Body of pancreas (tissue), 4 donors: ENCODE measurements at regions not wholly inside any gene's neighbourhood (a gene's known extent, or its start where the extent isn't known, plus 50 kb on each side); places are given as distances from the start of the nearest gene placed in this dataset.

Experiments used
- ATAC-seq: fragments of 150-250 bp; one replicate; pipeline ENCODE4 v1.9.1; 2016
- DNase-seq, 4 donors: peaks; one replicate each; pipeline ENCODE4 v3.0.0-alpha.2; 2019
- H3K27ac ChIP-seq, 4 donors: fragments of 200-600 bp; sonication (generic); 1 replicate in 3 of 4; 2 replicates in 1 of 4; pipeline versions ENCODE4 v1.5.1 to v1.6.1; 2016 to 2019; ENCODE audit warnings: mild to moderate bottlenecking in 1 of 4, mixed read lengths in 1 of 4, moderate library complexity in 1 of 4
- H3K27me3 ChIP-seq, 2 donors: fragments of 200-600 bp; sonication (generic); one replicate each; pipeline ENCODE4 v1.6.0; 2016; ENCODE audit warnings: mild to moderate bottlenecking in 1 of 2
- H3K36me3 ChIP-seq, 2 donors: fragments of 200-600 bp; sonication (generic); replicated peaks in 1 of 2; 2 replicates each; pipeline ENCODE4 v1.5.1; 2016; ENCODE audit warnings: low read depth in 2 of 2; ENCODE audit not compliant: insufficient read depth in 1 of 2
- H3K4me1 ChIP-seq: fragments of 200-600 bp; sonication (generic); one replicate; pipeline ENCODE4 v1.6.0; 2016
- H3K4me3 ChIP-seq, 2 donors: fragments of 200-600 bp; sonication (generic); 1 replicate in 1 of 2; 2 replicates in 1 of 2; pipeline ENCODE4 v1.5.1; 2016 to 2019
- H3K9me3 ChIP-seq, 3 donors: fragments of 200-600 bp; sonication (generic); 1 replicate in 2 of 3; 2 replicates in 1 of 3; pipeline ENCODE4 v1.5.1; 2016
- POLR2A ChIP-seq, 3 donors: fragments of 450-650 bp; IDR thresholded peaks; one replicate each; pipeline ENCODE4 v1.6.1; 2016; ENCODE audit warnings: antibody characterized with exemption in 3 of 3, mild to moderate bottlenecking in 2 of 3
- WGBS, 2 donors: methylation state at CpG; one replicate each; pipeline ENCODE4 v1.1.5; 2017; 5-methylcytosine and 5-hydroxymethylcytosine counted together
- intact Hi-C: fragments of 100-400 bp; cut with DNase I; formaldehyde crosslinking; loops from one replicate; pipeline ENCODE4 v1.15.1; 2023
- TF ChIP-seq, protein P1 (sequence below), 7 experiments: fragments of 450-650 bp in 4 of 7; fragments of 200-600 bp in 3 of 7; sonication (generic) in 3 of 7; IDR thresholded peaks; one replicate each; pipeline ENCODE4 v1.5.1; 2016 to 2019; ENCODE audit warnings: antibody characterized with exemption in 7 of 7

DNA sequence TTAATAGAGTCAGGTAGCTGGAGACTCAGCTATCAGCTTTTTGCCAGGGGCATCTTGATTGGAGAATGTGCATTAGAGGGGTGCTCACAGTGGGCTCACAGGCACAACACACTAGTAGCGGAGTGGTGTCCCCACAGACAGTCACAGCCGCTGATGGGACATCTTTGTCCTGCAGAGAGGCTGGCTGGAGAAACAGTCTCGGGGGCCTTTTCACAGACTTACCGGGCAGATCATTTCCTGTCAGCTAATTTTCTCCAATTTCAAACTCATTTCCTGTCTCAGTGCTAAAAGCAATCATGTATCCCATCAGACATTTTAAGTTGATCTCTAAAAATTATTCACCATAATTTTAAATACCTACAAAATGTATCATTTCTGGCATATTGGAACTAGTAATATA, 562.6 kb downstream of the DCDC2C start:
- TF ChIP-seq POLR2A (IDR thresholded peaks at IDR 0.05): no peak
- TF ChIP-seq, protein P1, sequence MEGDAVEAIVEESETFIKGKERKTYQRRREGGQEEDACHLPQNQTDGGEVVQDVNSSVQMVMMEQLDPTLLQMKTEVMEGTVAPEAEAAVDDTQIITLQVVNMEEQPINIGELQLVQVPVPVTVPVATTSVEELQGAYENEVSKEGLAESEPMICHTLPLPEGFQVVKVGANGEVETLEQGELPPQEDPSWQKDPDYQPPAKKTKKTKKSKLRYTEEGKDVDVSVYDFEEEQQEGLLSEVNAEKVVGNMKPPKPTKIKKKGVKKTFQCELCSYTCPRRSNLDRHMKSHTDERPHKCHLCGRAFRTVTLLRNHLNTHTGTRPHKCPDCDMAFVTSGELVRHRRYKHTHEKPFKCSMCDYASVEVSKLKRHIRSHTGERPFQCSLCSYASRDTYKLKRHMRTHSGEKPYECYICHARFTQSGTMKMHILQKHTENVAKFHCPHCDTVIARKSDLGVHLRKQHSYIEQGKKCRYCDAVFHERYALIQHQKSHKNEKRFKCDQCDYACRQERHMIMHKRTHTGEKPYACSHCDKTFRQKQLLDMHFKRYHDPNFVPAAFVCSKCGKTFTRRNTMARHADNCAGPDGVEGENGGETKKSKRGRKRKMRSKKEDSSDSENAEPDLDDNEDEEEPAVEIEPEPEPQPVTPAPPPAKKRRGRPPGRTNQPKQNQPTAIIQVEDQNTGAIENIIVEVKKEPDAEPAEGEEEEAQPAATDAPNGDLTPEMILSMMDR (IDR thresholded peaks at IDR 0.05): no peak
- intact Hi-C loops: no loop called here
- no peak for ATAC-seq

DNA sequence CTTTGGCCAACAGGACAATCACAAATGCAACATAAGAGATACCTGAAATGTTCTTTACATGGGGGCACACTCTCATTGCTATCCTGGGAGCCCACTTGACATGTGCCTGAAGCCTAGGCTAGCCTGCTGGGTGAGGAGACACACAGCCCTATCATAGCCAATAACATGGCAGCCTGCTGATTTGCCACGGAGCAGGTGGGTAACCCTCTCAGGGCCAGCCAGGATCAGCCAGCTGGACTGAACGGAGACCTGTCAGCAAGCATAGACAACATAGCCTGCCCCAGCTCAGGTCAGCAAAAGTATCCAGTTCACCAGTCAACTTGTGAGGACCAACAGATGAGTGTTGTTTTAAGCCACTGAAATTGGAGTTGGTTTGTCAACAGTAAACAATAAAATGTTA, 566.5 kb downstream of the DCDC2C start:
- WGBS, 2 donors: 60 to 79% methylated on average over 2 of the region's 2 CpGs
- DNase-seq (no peak), ATAC-seq (no peak)
- TF ChIP-seq, protein P1 (IDR thresholded peaks at IDR 0.05): no peak
- TF ChIP-seq POLR2A (IDR thresholded peaks at IDR 0.05): no peak
- H3K4me3 ChIP-seq: no peak overlapping the region
- no peaks in the 10 kb centered on the region for H3K27me3 ChIP-seq
- H3K36me3 ChIP-seq: no peaks in the 10 kb centered on the region
- no peaks in the 10 kb centered on the region for H3K4me1 ChIP-seq
- no peaks in the 10 kb centered on the region for H3K9me3 ChIP-seq
- no peak overlapping the region for H3K27ac ChIP-seq
- intact Hi-C loops: no loop called here

More for the DNA sequence above, 562.6 kb downstream of the DCDC2C start:
- DNase-seq: no peak
- H3K27me3 ChIP-seq: no peaks in the 10 kb centered on the region
- no peaks in the 10 kb centered on the region for H3K36me3 ChIP-seq
- H3K27ac ChIP-seq: no peak overlapping the region
- no peaks in the 10 kb centered on the region for H3K4me1 ChIP-seq
- WGBS, 2 donors: 63 to 75% methylated on average over 4 of the region's 4 CpGs
- no peaks in the 10 kb centered on the region for H3K9me3 ChIP-seq
- no peak overlapping the region for H3K4me3 ChIP-seq

DNA sequence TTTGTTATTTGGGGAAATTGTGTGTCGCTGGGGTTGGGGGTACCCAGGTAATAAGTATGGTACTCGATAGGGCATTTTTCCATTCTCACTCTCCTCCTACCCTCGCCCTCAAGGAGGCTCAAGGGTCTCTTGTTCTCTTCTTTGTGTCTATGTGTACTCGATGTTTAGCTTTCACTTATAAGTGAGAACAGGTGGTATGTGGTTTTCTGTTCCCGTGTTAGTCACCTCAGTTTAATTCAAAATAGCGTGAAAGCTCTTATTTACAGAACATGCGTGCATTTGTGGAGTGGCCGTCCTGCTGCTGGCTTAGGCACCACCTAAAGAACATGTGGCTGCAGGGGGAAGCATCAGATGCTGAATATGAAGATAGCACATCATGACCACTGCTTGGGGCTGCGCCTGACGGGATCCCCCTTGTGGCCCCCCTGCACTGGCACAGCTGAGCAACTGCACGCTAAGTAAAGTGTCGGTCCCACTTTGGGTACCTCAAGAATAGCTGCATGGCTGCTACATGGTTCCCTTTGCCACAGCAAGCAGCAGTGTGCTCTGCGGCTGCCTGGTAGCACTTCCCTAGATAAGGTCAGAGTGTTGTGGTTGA, 569.0 kb downstream of the DCDC2C start:
- DNase-seq (no peak), ATAC-seq (no peak)
- H3K4me1 ChIP-seq: no peaks in the 10 kb centered on the region
- H3K9me3 ChIP-seq: no peaks in the 10 kb centered on the region
- intact Hi-C loops: no loop called here
- no peak overlapping the region for H3K27ac ChIP-seq
- no peak overlapping the region for H3K4me3 ChIP-seq
- H3K36me3 ChIP-seq: no peaks in the 10 kb centered on the region
- 50 to 58% methylated on average over 9 to 13 of the region's 13 CpGs for WGBS, 2 donors
- no peaks in the 10 kb centered on the region for H3K27me3 ChIP-seq
- TF ChIP-seq, protein P1 (IDR thresholded peaks at IDR 0.05): no peak
- TF ChIP-seq POLR2A (IDR thresholded peaks at IDR 0.05): no peak

DNA sequence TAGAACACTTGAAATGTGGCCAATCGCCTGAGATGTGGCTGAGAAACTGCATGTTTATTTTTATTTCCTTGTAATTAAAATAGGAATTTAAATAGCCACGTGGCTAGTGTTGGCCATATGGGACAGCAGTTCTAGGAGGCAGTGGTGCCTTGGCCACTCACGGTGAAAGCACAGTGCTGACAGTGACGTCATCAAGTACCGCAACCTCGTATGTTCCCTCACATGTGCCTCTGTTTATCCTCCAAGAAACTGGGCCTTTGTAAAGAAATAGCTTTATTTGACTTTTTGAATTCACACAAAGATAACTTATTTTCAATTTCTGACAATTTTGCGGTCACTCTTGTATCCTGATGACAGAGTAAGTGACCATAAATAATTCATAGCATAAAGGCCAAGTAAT, 575.0 kb downstream of the DCDC2C start:
- DNase-seq: no peak
- 72 to 77% methylated on average over 7 of the region's 7 CpGs for WGBS, 2 donors
- Histone ChIP-seq H3K4me1 (no peaks in the 10 kb centered on the region), H3K36me3 (no peaks in the 10 kb centered on the region), H3K27me3 (no peaks in the 10 kb centered on the region), H3K4me3 (no peak overlapping the region), H3K9me3 (no peaks in the 10 kb centered on the region), H3K27ac (no peak overlapping the region)
- ATAC-seq: no peak
- TF ChIP-seq POLR2A (IDR thresholded peaks at IDR 0.05): no peak
- TF ChIP-seq, protein P1 (IDR thresholded peaks at IDR 0.05): no peak
- intact Hi-C loops: no loop called here

DNA sequence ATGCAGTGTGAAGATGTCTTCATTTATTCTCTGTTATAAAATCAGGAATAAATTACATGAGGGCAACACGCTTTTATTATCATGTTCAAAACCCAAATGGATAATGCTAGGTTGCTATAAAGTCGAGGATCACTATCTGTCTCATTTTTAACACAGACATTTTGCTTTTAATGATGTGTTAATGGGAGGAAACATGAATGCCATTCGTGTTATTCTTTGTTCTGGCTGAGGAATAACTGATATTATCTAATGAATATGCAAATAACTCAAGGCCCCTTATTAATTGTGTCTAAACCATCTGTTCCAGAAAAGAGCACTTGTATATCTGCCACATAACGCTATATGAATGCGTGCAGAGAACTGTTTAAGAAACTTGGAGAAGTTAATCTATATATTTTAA, 576.1 kb downstream of the DCDC2C start:
- DNase-seq (no peak), ATAC-seq (no peak)
- Histone ChIP-seq H3K4me1 (no peaks in the 10 kb centered on the region), H3K27me3 (no peaks in the 10 kb centered on the region), H3K27ac (no peak overlapping the region), H3K4me3 (no peak overlapping the region), H3K9me3 (no peaks in the 10 kb centered on the region), H3K36me3 (no peaks in the 10 kb centered on the region)
- 60 to 62% methylated on average over 5 of the region's 5 CpGs for WGBS, 2 donors
- intact Hi-C loops: no loop called here
- TF ChIP-seq POLR2A (IDR thresholded peaks at IDR 0.05): no peak
- TF ChIP-seq, protein P1 (IDR thresholded peaks at IDR 0.05): no peak
